Upper lobe of right lung (tissue), 1 donor: ENCODE measurements at regions not wholly inside any gene's neighbourhood (a gene's known extent, or its start where the extent isn't known, plus 50 kb on each side); places are given as distances from the start of the nearest gene placed in this dataset.

Experiments
- ATAC-seq: fragments of 200-7000 bp; cut with Tn5 transposase; one replicate; pipeline ENCODE4 v1.9.1; 2020; ENCODE audit warnings: mild to moderate bottlenecking, moderate library complexity
- DNase-seq: peaks from one replicate; pipeline ENCODE4 v3.0.0-alpha.2; 2020
- H3K27ac ChIP-seq: fragments of 200-600 bp; one replicate; pipeline ENCODE4 v1.8.0; 2022
- H3K27me3 ChIP-seq: fragments of 200-600 bp; one replicate; pipeline ENCODE4 v1.8.0; 2022; ENCODE audit warnings: mild to moderate bottlenecking
- H3K36me3 ChIP-seq: fragments of 200-600 bp; one replicate; pipeline ENCODE4 v1.8.0; 2022
- H3K4me1 ChIP-seq: fragments of 200-600 bp; one replicate; pipeline ENCODE4 v1.8.0; 2022
- H3K4me3 ChIP-seq: fragments of 200-600 bp; one replicate; pipeline ENCODE4 v1.8.0; 2022; ENCODE audit warnings: mild to moderate bottlenecking
- H3K9me3 ChIP-seq: fragments of 200-600 bp; one replicate; pipeline ENCODE4 v1.8.0; 2022
- CTCF ChIP-seq: fragments of 200-600 bp; IDR thresholded peaks from one replicate; pipeline ENCODE4 v1.8.0; 2022; ENCODE audit warnings: antibody characterized with exemption
- intact Hi-C: fragments of 100-400 bp; cut with DNase I; formaldehyde crosslinking; loops from one replicate; pipeline ENCODE4 v1.11.0; 2022
- donor health status: DM: no; HTN: yes; CAD: no; lungs with severe emphysema.

DNA sequence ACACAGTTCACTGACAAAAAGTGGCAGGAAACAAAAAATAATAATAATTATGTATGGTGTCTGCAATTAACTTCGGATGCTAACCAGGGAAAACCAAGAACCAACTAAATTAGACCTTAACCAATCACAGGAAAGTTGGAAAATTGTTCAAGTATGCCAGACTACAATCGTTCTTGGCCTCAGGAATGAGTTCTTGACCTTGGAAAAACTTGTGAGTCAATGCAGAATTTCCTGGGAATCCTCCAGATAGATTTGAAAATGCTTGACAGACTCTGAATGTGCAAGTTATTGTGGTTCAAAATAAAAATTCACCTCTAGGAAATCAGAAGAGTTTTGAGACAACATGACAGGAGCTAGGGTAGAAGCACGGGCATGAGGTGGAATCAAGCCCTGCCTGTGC lies 171.5 kb downstream of the C7orf25 start:
- no peak for TF ChIP-seq CTCF
- no peaks in the 10 kb centered on the region for H3K36me3 ChIP-seq
- H3K4me3 ChIP-seq, result no peak overlapping the region
- peaks cover 6% of the 10 kb centered on the region for H3K4me1 ChIP-seq
- ATAC-seq, result no peak
- intact Hi-C loops, result no loop called here
- no peaks in the 10 kb centered on the region for H3K27me3 ChIP-seq
- H3K27ac ChIP-seq, result no peak overlapping the region
- no peak for DNase-seq
- no peaks in the 10 kb centered on the region for H3K9me3 ChIP-seq

GRCh38 chr7:42739638-42740037 lies 172.2 kb downstream of the C7orf25 start:
- Histone ChIP-seq H3K36me3 (no peaks in the 10 kb centered on the region), H3K9me3 (no peaks in the 10 kb centered on the region), H3K27me3 (no peaks in the 10 kb centered on the region), H3K4me3 (no peak overlapping the region), H3K27ac (no peak overlapping the region), H3K4me1 (peaks cover 6% of the 10 kb centered on the region)
- intact Hi-C loops, result no loop called here
- no peak for TF ChIP-seq CTCF
- no peak for DNase-seq
- ATAC-seq, result no peak

- H3K4me3 ChIP-seq, result no peak overlapping the region
- peaks cover 6% of the 10 kb centered on the region for H3K4me1 ChIP-seq
- DNase-seq, result no peak
- no peaks in the 10 kb centered on the region for H3K36me3 ChIP-seq
- H3K27me3 ChIP-seq, result no peaks in the 10 kb centered on the region
- no peak overlapping the region for H3K27ac ChIP-seq
- no peaks in the 10 kb centered on the region for H3K9me3 ChIP-seq
- no peak for ATAC-seq
- TF ChIP-seq CTCF, result no peak
- intact Hi-C loops, result no loop called here
These were observed 174.9 kb downstream of the C7orf25 start for GRCh38 chr7:42736931-42737330.

DNA sequence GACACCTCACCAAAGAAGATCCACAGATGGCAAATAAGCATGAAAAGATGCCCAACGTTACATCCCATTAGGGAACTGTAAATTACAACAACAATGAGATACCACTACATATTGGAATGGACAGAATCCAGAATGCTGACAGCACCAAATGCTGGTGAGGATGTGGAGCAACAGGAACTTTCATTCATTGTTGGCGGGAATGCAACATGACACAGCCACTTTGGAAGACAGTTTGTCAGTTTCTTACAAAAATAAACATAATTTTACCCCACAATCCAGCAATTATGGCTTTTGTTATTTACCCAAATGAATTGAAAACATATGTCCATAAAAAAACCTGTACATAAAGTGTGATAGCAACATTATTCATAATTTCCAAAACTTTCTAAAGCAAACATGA lies 176.8 kb downstream of the C7orf25 start:
- intact Hi-C loops, result no loop called here
- peaks cover 2% of the 10 kb centered on the region for H3K4me1 ChIP-seq
- no peaks in the 10 kb centered on the region for H3K9me3 ChIP-seq
- no peaks in the 10 kb centered on the region for H3K36me3 ChIP-seq
- no peak for ATAC-seq
- no peak for DNase-seq
- no peak overlapping the region for H3K27ac ChIP-seq
- H3K27me3 ChIP-seq, result no peaks in the 10 kb centered on the region
- no peak for TF ChIP-seq CTCF
- H3K4me3 ChIP-seq, result no peak overlapping the region

DNA sequence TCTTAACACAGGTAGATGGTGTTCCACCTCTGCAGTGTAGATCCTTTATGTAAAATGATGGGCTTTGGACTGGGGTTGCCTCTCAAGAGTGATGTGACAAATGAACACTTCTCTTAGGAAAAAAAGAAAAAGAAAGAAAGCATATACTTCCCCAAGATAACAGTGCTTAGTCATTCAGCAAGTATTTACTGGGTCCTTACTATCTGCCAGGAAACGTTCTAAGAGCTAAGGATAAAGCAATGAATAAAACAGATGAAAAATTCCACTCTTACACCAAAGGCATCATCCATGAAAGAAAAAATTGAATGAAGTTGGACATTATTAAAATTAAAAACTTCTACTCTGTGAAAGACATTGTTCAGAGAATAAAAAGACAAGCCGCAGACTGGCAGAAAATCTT lies 177.3 kb downstream of the C7orf25 start:
- DNase-seq (no peak), ATAC-seq (no peak)
- Histone ChIP-seq H3K27me3 (no peaks in the 10 kb centered on the region), H3K36me3 (no peaks in the 10 kb centered on the region), H3K9me3 (no peaks in the 10 kb centered on the region), H3K4me1 (no peaks in the 10 kb centered on the region), H3K27ac (no peak overlapping the region), H3K4me3 (no peak overlapping the region)
- TF ChIP-seq CTCF, result no peak
- intact Hi-C loops, result no loop called here

DNA sequence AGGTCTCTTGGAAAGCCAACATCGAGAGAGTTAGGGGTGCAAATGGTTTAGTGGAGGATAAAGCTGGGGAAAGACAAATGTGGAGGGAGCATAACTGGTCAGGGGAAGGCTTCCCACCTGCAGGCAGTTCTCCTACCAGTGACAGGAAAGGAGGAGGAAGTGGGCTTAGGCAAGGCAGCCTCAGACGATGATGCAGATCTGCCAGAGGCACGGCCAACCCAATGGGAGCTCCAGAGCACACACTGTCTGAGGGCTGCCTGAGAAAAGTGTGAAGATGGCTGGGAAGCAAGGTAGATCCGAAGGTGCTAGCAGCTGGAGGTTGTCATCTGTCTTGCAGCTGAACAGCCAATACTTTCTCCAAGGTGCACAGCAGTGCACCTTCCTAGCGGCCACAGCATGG lies 178.8 kb downstream of the C7orf25 start:
- Histone ChIP-seq H3K27ac (no peak overlapping the region), H3K36me3 (no peaks in the 10 kb centered on the region), H3K9me3 (no peaks in the 10 kb centered on the region), H3K4me3 (no peak overlapping the region), H3K4me1 (no peaks in the 10 kb centered on the region), H3K27me3 (no peaks in the 10 kb centered on the region)
- intact Hi-C loops, result no loop called here
- TF ChIP-seq CTCF, result no peak
- DNase-seq (no peak), ATAC-seq (no peak)
